ENCODE measurements at regions not wholly inside any gene's neighbourhood (a gene's known extent, or its start where the extent isn't known, plus 50 kb on each side); places are given as distances from the start of the nearest gene placed in this dataset.

DNA sequence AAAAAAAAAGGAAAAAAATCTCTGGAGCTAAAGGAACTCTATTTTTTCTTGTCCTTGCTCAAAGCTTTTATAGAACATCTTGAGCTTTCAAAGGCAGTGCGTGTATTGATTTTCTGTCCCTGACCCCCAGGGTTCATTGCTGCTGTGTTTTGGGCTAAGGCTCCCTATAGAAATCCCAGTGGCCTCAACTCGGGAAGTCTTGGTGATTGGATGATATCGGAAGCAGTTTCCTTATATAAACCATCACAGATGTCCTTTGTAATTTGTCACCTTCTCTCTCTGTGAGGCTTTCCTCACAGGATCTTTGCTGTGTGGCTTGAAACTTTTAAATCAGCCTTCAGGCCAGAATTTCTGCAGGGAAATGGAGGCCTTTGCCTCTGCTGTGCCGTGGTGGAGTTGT is 397.7 kb downstream of the RPS6KC1 start:
- TF ChIP-seq POLR2AphosphoS5 (IDR thresholded peaks at IDR 0.05; ENCODE audit: low read depth, low read length) (no peak), POLR2A (IDR thresholded peaks at IDR 0.05; ENCODE audit: low read depth, low read length) (no peak), TAF1 (IDR thresholded peaks at IDR 0.05; ENCODE audit: borderline replicate concordance, low read depth, low read length) (no peak)

Data from GM12892 (cell line).